Ascending aorta (tissue), 2 donors: ENCODE measurements at regions not wholly inside any gene's neighbourhood (a gene's known extent, or its start where the extent isn't known, plus 50 kb on each side); places are given as distances from the start of the nearest gene placed in this dataset.

ENCODE experiments used
- DNase-seq, 2 donors: peaks; one replicate each; pipeline ENCODE4 v3.0.0-alpha.2; 2019; ENCODE audit warnings: low spot score in 2 of 2
- H3K27ac ChIP-seq, 2 donors: fragments of 200-600 bp; sonication (generic); one replicate each; pipeline ENCODE4 v1.5.1; 2016 to 2017; ENCODE audit warnings: mild to moderate bottlenecking in 1 of 2
- H3K27me3 ChIP-seq: fragments of 200-600 bp; sonication (generic); one replicate; pipeline ENCODE4 v1.5.1; 2017
- H3K36me3 ChIP-seq, 2 donors: fragments of 200-600 bp; sonication (generic); one replicate each; pipeline ENCODE4 v1.5.1; 2016
- H3K4me1 ChIP-seq, 2 donors: fragments of 200-600 bp; sonication (generic); one replicate each; pipeline ENCODE4 v1.5.1; 2016 to 2017; ENCODE audit warnings: mild to moderate bottlenecking in 1 of 2
- H3K4me3 ChIP-seq, 2 donors: fragments of 200-600 bp; sonication (generic); one replicate each; pipeline ENCODE4 v1.5.1; 2016 to 2017; ENCODE audit warnings: mild to moderate bottlenecking in 1 of 2
- H3K9me3 ChIP-seq, 2 donors: fragments of 200-600 bp; sonication (generic); one replicate each; pipeline ENCODE4 v1.5.1; 2016
- intact Hi-C: fragments of 100-400 bp; cut with DNase I; formaldehyde crosslinking; loops from one replicate; pipeline ENCODE4 v1.15.1; 2023
- TF ChIP-seq, protein P1 (sequence below), 3 experiments: fragments of 200-600 bp in 2 of 3; fragments of 450-650 bp in 1 of 3; sonication (generic) in 2 of 3; IDR thresholded peaks; one replicate each; pipeline ENCODE4 v1.5.1; 2016 to 2019; ENCODE audit warnings: antibody characterized with exemption in 3 of 3, mild to moderate bottlenecking in 1 of 3, moderate library complexity in 1 of 3

DNA sequence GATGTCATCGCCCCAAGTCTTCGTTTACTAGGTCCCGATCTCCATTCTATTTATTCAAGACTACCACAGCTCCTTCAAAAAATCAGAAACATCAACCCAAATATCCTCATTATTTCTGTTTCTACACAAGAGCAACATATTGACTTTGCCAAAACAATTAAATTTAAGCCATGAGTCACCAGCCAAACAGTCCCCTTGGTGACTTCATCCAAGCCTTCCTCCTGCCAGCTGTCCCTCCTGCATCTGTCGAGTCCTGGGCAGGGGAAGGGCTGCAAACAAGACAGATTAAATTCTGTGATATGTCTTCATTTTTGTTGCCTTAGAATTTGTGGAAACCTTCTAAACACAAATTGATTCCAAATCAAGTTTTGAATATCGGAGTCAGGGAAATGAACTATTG, 110.3 kb downstream of the SP3 start:
- Histone ChIP-seq H3K27ac (peak overlapping the region; percentile 59 to 77), H3K4me1 (peaks cover 0 to 31% of the 10 kb centered on the region in 2 donors), H3K4me3 (peak overlapping the region in 1 of 2 donors; percentile 14), H3K36me3 (no peaks in the 10 kb centered on the region), H3K9me3 (no peaks in the 10 kb centered on the region), H3K27me3 (no peaks in the 10 kb centered on the region)
- TF ChIP-seq, protein P1, sequence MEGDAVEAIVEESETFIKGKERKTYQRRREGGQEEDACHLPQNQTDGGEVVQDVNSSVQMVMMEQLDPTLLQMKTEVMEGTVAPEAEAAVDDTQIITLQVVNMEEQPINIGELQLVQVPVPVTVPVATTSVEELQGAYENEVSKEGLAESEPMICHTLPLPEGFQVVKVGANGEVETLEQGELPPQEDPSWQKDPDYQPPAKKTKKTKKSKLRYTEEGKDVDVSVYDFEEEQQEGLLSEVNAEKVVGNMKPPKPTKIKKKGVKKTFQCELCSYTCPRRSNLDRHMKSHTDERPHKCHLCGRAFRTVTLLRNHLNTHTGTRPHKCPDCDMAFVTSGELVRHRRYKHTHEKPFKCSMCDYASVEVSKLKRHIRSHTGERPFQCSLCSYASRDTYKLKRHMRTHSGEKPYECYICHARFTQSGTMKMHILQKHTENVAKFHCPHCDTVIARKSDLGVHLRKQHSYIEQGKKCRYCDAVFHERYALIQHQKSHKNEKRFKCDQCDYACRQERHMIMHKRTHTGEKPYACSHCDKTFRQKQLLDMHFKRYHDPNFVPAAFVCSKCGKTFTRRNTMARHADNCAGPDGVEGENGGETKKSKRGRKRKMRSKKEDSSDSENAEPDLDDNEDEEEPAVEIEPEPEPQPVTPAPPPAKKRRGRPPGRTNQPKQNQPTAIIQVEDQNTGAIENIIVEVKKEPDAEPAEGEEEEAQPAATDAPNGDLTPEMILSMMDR (IDR thresholded peaks at IDR 0.05): no peak
- peak in 1 of 2 donors; percentile 79 for DNase-seq
- intact Hi-C loops: loop anchor here (2.0 kb wide), 1 partner anchor 110 kb away; the partner anchor contains the start of gene SP3

DNA sequence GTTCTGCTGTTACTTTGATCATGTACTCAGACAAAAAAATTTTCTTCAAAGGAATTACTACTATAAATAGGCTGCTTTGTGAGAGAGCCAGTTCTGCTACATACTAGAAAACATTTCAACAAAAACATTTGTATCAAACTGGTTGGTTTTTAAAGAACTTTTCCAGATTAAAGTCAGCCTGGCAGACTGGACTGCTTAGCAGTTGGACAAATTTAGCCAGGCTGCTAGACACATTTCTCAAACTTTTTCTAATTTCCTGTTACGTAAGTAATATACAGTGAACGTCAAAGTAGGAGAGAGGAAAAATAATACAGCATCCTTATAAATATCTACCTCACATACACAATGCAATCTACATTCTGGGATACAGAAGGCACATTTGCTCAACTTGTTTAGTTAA, 109.5 kb downstream of the SP3 start:
- no peak for DNase-seq
- peak overlapping the region; percentile 59 to 77 for H3K27ac ChIP-seq
- H3K27me3 ChIP-seq: no peaks in the 10 kb centered on the region
- no peaks in the 10 kb centered on the region for H3K36me3 ChIP-seq
- no peaks in the 10 kb centered on the region for H3K9me3 ChIP-seq
- H3K4me1 ChIP-seq: peaks cover 0 to 25% of the 10 kb centered on the region in 2 donors
- H3K4me3 ChIP-seq: no peak overlapping the region
- TF ChIP-seq, protein P1 (IDR thresholded peaks at IDR 0.05): no peak
- intact Hi-C loops: loop anchor here (2.0 kb wide), 1 partner anchor 109 kb away; the partner anchor contains the start of gene SP3
